ENCODE measurements at regions not wholly inside any gene's neighbourhood (a gene's known extent, or its start where the extent isn't known, plus 50 kb on each side); places are given as distances from the start of the nearest gene placed in this dataset.
A peak's percentile ranks its signal among the peaks of the same experiment; 100 is the strongest.

DNA sequence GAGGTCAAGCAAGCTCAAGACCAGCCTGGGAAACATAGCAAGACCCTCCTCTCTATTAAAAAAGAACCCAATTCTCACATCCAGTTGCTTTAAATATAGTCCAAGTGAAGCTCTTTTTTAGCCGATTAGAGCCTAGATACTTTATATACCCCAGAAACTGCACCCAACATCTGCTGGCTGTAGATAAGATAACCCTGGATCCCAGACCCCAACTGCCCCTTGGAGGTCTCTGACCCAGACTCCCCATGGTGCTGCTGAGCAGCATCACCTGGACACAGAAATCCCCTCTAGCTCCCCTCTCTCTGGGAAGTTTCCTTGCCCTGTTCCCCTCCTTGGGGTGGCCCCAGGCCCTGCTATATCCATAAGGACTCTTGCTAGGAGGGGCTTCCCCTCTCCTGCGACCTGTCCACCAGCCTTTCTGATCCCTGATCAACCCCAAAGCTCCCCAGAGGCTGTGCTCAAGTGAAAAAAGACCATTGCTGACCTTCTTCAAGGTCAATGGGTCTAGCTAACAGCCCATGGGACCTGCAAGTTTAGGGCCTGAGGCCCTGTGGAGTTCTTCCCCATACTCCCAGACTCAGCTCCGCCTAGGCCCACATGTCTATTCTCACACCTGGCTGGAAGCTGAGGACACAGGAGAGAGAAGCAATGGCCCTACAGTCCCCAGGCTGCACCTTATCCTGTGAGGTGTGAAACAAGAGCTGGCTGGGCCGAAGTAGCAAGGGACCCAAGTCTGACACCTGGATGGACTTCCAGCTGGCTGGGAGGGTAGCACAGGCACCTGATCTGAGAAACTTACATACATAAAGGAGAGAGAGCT lies 56.2 kb downstream of the ARL6IP4 start:
- WGBS (ENCODE audit: insufficient coverage): 75% methylated on average over 4 of the region's 4 CpGs
- no peak overlapping the region for H3K4me3 ChIP-seq (ENCODE audit: control insufficient read depth in 1 of 7, extremely low read depth in 1 of 7, insufficient read depth in 4 of 7, low read depth in 2 of 7, low read length in 6 of 7)
- H3K9me3 ChIP-seq (ENCODE audit: control extremely low read depth in 1 of 5, control insufficient read depth in 4 of 5, insufficient read depth in 2 of 5, low read depth in 1 of 5, low read length in 4 of 5): no peaks in the 10 kb centered on the region
- peak; percentile 25 to 73 (median 66) for DNase-seq
- H3K27ac ChIP-seq (ENCODE audit: insufficient read depth in 1 of 2, low read depth in 1 of 2, low read length in 2 of 2, poor library complexity in 1 of 2, severe bottlenecking in 2 of 2): peak overlapping the region in 1 of 2 experiments; percentile 36
- H3K36me3 ChIP-seq (ENCODE audit: control insufficient read depth in 4 of 4, insufficient read depth in 4 of 4, low read length in 3 of 4): no peaks in the 10 kb centered on the region
- peaks cover 6 to 71% (median 58%) of the 10 kb centered on the region in 4 experiments for H3K4me1 ChIP-seq (ENCODE audit: control extremely low read depth in 1 of 4, control insufficient read depth in 4 of 4, insufficient read depth in 4 of 4, low read length in 3 of 4)
- H3K27me3 ChIP-seq (replicated peaks in 2 of 5; ENCODE audit: control insufficient read depth in 4 of 5, insufficient read depth in 5 of 5, low read length in 4 of 5): no peaks in the 10 kb centered on the region
- ChIA-PET POLR2A (no interaction called here), CTCF (interaction anchor here (0.8 to 11.9 kb wide), 9 partner anchors 9 to 196 kb away, joined by 3 to 128 read pairs (median 4); partner anchors contain the start of genes MPHOSPH9, MTRFR and PITPNM2)

- no peaks in the 10 kb centered on the region for H3K27me3 ChIP-seq (replicated peaks in 2 of 5; ENCODE audit: control insufficient read depth in 4 of 5, insufficient read depth in 5 of 5, low read length in 4 of 5)
- peaks cover 6 to 74% (median 59%) of the 10 kb centered on the region in 4 experiments for H3K4me1 ChIP-seq (ENCODE audit: control extremely low read depth in 1 of 4, control insufficient read depth in 4 of 4, insufficient read depth in 4 of 4, low read length in 3 of 4)
- CTCF ChIA-PET: interaction anchor here (1.1 to 11.9 kb wide), 5 partner anchors 10 to 117 kb away, joined by 3 to 128 read pairs (median 4); partner anchors contain the start of gene PITPNM2
- 94% methylated on average over 3 of the region's 5 CpGs for WGBS (ENCODE audit: insufficient coverage)
- no peaks in the 10 kb centered on the region for H3K36me3 ChIP-seq (ENCODE audit: control insufficient read depth in 4 of 4, insufficient read depth in 4 of 4, low read length in 3 of 4)
- H3K4me3 ChIP-seq (ENCODE audit: control insufficient read depth in 1 of 7, extremely low read depth in 1 of 7, insufficient read depth in 4 of 7, low read depth in 2 of 7, low read length in 6 of 7): no peak overlapping the region
- H3K27ac ChIP-seq (ENCODE audit: insufficient read depth in 1 of 2, low read depth in 1 of 2, low read length in 2 of 2, poor library complexity in 1 of 2, severe bottlenecking in 2 of 2): peak overlapping the region in 1 of 2 experiments; percentile 36
- DNase-seq: no peak
- H3K9me3 ChIP-seq (ENCODE audit: control extremely low read depth in 1 of 5, control insufficient read depth in 4 of 5, insufficient read depth in 2 of 5, low read depth in 1 of 5, low read length in 4 of 5): no peaks in the 10 kb centered on the region
- POLR2A ChIA-PET: no interaction called here
These were observed 55.4 kb downstream of the ARL6IP4 start for GRCh38 chr12:123035841-123036240.

DNA sequence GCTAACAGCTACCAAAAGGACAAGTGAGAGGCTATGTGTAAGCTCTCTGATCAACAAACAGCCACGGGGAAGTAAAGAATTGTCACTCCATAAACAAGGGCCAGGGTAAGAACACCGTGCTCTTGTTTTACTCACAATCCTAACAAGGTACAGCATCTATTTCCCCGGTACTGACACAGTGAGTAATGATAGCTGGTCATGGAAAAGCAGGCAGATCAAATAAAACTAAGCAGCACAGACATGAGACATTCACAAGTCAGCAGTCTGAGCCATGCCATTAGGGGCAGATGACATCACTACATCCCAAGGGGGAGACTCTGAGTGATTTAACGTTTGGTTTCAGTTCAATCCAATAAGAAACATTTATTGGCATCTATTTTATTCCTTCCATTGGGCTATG lies 54.4 kb downstream of the ARL6IP4 start:
- H3K36me3 ChIP-seq (ENCODE audit: control insufficient read depth in 4 of 4, insufficient read depth in 4 of 4, low read length in 3 of 4): no peaks in the 10 kb centered on the region
- peak overlapping the region in 1 of 7 experiments; percentile 47 for H3K4me3 ChIP-seq (ENCODE audit: control insufficient read depth in 1 of 7, extremely low read depth in 1 of 7, insufficient read depth in 4 of 7, low read depth in 2 of 7, low read length in 6 of 7)
- H3K27me3 ChIP-seq (replicated peaks in 2 of 5; ENCODE audit: control insufficient read depth in 4 of 5, insufficient read depth in 5 of 5, low read length in 4 of 5): no peaks in the 10 kb centered on the region
- CTCF ChIA-PET: interaction anchor here (0.6 to 1.2 kb wide), 3 partner anchors 9 to 201 kb away, joined by 3 to 9 read pairs (median 3); no protein-coding TSS in a partner anchor
- DNase-seq: peak; percentile 51 to 78 (median 68)
- H3K27ac ChIP-seq (ENCODE audit: insufficient read depth in 1 of 2, low read depth in 1 of 2, low read length in 2 of 2, poor library complexity in 1 of 2, severe bottlenecking in 2 of 2): peak overlapping the region in 1 of 2 experiments; percentile 73
- POLR2A ChIA-PET: interaction anchor here (0.6 kb wide), 1 partner anchor 29 kb away, joined by 4 read pairs; no protein-coding TSS in a partner anchor
- WGBS (ENCODE audit: insufficient coverage): no CpG with 5 or more reads among the region's 4 CpGs
- H3K4me1 ChIP-seq (ENCODE audit: control extremely low read depth in 1 of 4, control insufficient read depth in 4 of 4, insufficient read depth in 4 of 4, low read length in 3 of 4): peaks cover 6 to 74% (median 61%) of the 10 kb centered on the region in 4 experiments
- no peaks in the 10 kb centered on the region for H3K9me3 ChIP-seq (ENCODE audit: control extremely low read depth in 1 of 5, control insufficient read depth in 4 of 5, insufficient read depth in 2 of 5, low read depth in 1 of 5, low read length in 4 of 5)

- POLR2A ChIA-PET: interaction anchor here (0.6 kb wide), 1 partner anchor 30 kb away, joined by 4 read pairs; no protein-coding TSS in a partner anchor
- peak overlapping the region; percentile 55 to 73 for H3K27ac ChIP-seq (ENCODE audit: insufficient read depth in 1 of 2, low read depth in 1 of 2, low read length in 2 of 2, poor library complexity in 1 of 2, severe bottlenecking in 2 of 2)
- under 1% methylated on average over 19 of the region's 21 CpGs for WGBS (ENCODE audit: insufficient coverage)
- no peaks in the 10 kb centered on the region for H3K36me3 ChIP-seq (ENCODE audit: control insufficient read depth in 4 of 4, insufficient read depth in 4 of 4, low read length in 3 of 4)
- no peaks in the 10 kb centered on the region for H3K27me3 ChIP-seq (replicated peaks in 2 of 5; ENCODE audit: control insufficient read depth in 4 of 5, insufficient read depth in 5 of 5, low read length in 4 of 5)
- peak overlapping the region in 3 of 7 experiments; percentile 24 to 53 (median 47) for H3K4me3 ChIP-seq (ENCODE audit: control insufficient read depth in 1 of 7, extremely low read depth in 1 of 7, insufficient read depth in 4 of 7, low read depth in 2 of 7, low read length in 6 of 7)
- peaks cover 6 to 76% (median 65%) of the 10 kb centered on the region in 4 experiments for H3K4me1 ChIP-seq (ENCODE audit: control extremely low read depth in 1 of 4, control insufficient read depth in 4 of 4, insufficient read depth in 4 of 4, low read length in 3 of 4)
- DNase-seq: peak; percentile 82 to 93 (median 89)
- CTCF ChIA-PET: interaction anchor here (1.0 kb wide), 1 partner anchor 9 kb away, joined by 9 read pairs; no protein-coding TSS in a partner anchor
- H3K9me3 ChIP-seq (ENCODE audit: control extremely low read depth in 1 of 5, control insufficient read depth in 4 of 5, insufficient read depth in 2 of 5, low read depth in 1 of 5, low read length in 4 of 5): no peaks in the 10 kb centered on the region
These were observed 53.6 kb downstream of the ARL6IP4 start for GRCh38 chr12:123034022-123034541.

- peaks cover 6 to 82% (median 70%) of the 10 kb centered on the region in 4 experiments for H3K4me1 ChIP-seq (ENCODE audit: control extremely low read depth in 1 of 4, control insufficient read depth in 4 of 4, insufficient read depth in 4 of 4, low read length in 3 of 4)
- H3K9me3 ChIP-seq (ENCODE audit: control extremely low read depth in 1 of 5, control insufficient read depth in 4 of 5, insufficient read depth in 2 of 5, low read depth in 1 of 5, low read length in 4 of 5): no peaks in the 10 kb centered on the region
- ChIA-PET CTCF (interaction anchor here (0.7 to 3.4 kb wide), 3 partner anchors 10 to 110 kb away, joined by 3 to 18 read pairs (median 17); no protein-coding TSS in a partner anchor), POLR2A (no interaction called here)
- peak in 1 of 3 donors; percentile 14 for DNase-seq
- 64% methylated on average over 3 of the region's 3 CpGs for WGBS (ENCODE audit: insufficient coverage)
- H3K27ac ChIP-seq (ENCODE audit: insufficient read depth in 1 of 2, low read depth in 1 of 2, low read length in 2 of 2, poor library complexity in 1 of 2, severe bottlenecking in 2 of 2): peak overlapping the region in 1 of 2 experiments; percentile 73
- peak overlapping the region in 3 of 7 experiments; percentile 24 to 53 (median 47) for H3K4me3 ChIP-seq (ENCODE audit: control insufficient read depth in 1 of 7, extremely low read depth in 1 of 7, insufficient read depth in 4 of 7, low read depth in 2 of 7, low read length in 6 of 7)
- H3K36me3 ChIP-seq (ENCODE audit: control insufficient read depth in 4 of 4, insufficient read depth in 4 of 4, low read length in 3 of 4): no peaks in the 10 kb centered on the region
- no peaks in the 10 kb centered on the region for H3K27me3 ChIP-seq (replicated peaks in 2 of 5; ENCODE audit: control insufficient read depth in 4 of 5, insufficient read depth in 5 of 5, low read length in 4 of 5)
These were observed 53.0 kb downstream of the ARL6IP4 start for GRCh38 chr12:123033392-123034021.

DNA sequence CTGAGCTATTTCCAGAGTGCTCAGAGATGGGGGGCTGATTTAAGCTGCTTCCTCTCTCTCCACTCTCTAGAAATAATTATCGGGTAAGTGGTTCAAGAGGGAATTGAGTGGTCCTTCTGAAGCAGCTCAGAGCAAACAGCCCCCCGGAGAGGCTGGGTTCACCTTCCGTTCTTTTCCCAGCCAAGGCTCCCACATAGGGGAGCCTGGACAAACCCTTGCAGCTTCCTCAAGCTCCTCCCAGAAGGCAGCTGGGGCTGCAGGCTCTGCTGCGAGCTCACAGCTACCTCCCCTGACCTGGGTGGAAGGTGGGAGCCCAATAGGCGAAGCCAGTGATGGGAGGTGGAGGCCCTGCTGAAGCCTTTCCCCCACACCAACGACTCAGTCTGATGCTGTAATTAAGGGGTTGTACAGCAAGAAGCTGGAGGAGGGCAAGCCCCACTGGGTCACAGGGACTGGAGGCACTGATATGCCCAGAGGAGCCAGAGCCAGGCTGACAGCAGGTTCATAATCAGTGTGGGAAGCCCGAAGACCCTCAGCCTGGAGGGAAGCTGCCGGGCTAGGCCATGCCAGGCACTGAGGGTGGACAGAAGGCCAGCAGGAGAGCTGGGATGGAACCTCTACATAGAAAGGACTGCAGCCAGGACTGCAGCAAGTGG lies 52.4 kb downstream of the ARL6IP4 start:
- Histone ChIP-seq H3K4me3 (ENCODE audit: control insufficient read depth in 1 of 7, extremely low read depth in 1 of 7, insufficient read depth in 4 of 7, low read depth in 2 of 7, low read length in 6 of 7) (peak overlapping the region in 1 of 7 experiments; percentile 19), H3K36me3 (ENCODE audit: control insufficient read depth in 4 of 4, insufficient read depth in 4 of 4, low read length in 3 of 4) (no peaks in the 10 kb centered on the region), H3K27me3 (replicated peaks in 2 of 5; ENCODE audit: control insufficient read depth in 4 of 5, insufficient read depth in 5 of 5, low read length in 4 of 5) (no peaks in the 10 kb centered on the region), H3K9me3 (ENCODE audit: control extremely low read depth in 1 of 5, control insufficient read depth in 4 of 5, insufficient read depth in 2 of 5, low read depth in 1 of 5, low read length in 4 of 5) (no peaks in the 10 kb centered on the region), H3K27ac (ENCODE audit: insufficient read depth in 1 of 2, low read depth in 1 of 2, low read length in 2 of 2, poor library complexity in 1 of 2, severe bottlenecking in 2 of 2) (no peak overlapping the region), H3K4me1 (ENCODE audit: control extremely low read depth in 1 of 4, control insufficient read depth in 4 of 4, insufficient read depth in 4 of 4, low read length in 3 of 4) (peaks cover 8 to 86% (median 76%) of the 10 kb centered on the region in 4 experiments)
- CTCF ChIA-PET: interaction anchor here (0.7 to 3.4 kb wide), 4 partner anchors 8 to 110 kb away, joined by 3 to 18 read pairs (median 10); no protein-coding TSS in a partner anchor
- peak in 2 of 3 donors; percentile 2 to 28 for DNase-seq
- WGBS (ENCODE audit: insufficient coverage): 42% methylated on average over 5 of the region's 8 CpGs
- POLR2A ChIA-PET: interaction anchor here (1.0 kb wide), 1 partner anchor 66 kb away, joined by 3 read pairs; the partner anchor contains the start of gene ABCB9
